GM23338 (cell line): ENCODE measurements at regions not wholly inside any gene's neighbourhood (a gene's known extent, or its start where the extent isn't known, plus 50 kb on each side); places are given as distances from the start of the nearest gene placed in this dataset.
A peak's percentile ranks its signal among the peaks of the same experiment; 100 is the strongest.
"Not testable (repeated sequence)": the region's sequence is repeated elsewhere in the genome, so short reads cannot be mapped to it uniquely, and the experiment has no call there.

Experiments used
- CREB1 ChIP-seq: fragments of 250-450 bp; sonication (Bioruptor Pico); IDR thresholded peaks from 2 replicates; pipeline ENCODE4 v1.5.0; 2020; ENCODE audit warnings: low read depth, mild to moderate bottlenecking, moderate library complexity
- TF ChIP-seq, protein P1 (sequence below), 2 experiments: fragments of 200-600 bp in 1 of 2; sonication (generic) in 1 of 2; conservative IDR thresholded peaks; 2 replicates each; pipeline versions ENCODE4 v1.5.1 to v1.6.1; 2016 to 2017; ENCODE audit warnings: antibody characterized with exemption in 2 of 2, low read depth in 2 of 2, mild to moderate bottlenecking in 2 of 2, moderate library complexity in 1 of 2

- TF ChIP-seq, protein P1, sequence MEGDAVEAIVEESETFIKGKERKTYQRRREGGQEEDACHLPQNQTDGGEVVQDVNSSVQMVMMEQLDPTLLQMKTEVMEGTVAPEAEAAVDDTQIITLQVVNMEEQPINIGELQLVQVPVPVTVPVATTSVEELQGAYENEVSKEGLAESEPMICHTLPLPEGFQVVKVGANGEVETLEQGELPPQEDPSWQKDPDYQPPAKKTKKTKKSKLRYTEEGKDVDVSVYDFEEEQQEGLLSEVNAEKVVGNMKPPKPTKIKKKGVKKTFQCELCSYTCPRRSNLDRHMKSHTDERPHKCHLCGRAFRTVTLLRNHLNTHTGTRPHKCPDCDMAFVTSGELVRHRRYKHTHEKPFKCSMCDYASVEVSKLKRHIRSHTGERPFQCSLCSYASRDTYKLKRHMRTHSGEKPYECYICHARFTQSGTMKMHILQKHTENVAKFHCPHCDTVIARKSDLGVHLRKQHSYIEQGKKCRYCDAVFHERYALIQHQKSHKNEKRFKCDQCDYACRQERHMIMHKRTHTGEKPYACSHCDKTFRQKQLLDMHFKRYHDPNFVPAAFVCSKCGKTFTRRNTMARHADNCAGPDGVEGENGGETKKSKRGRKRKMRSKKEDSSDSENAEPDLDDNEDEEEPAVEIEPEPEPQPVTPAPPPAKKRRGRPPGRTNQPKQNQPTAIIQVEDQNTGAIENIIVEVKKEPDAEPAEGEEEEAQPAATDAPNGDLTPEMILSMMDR (conservative IDR thresholded peaks at IDR 0.05; ENCODE audit: low read depth in 2 of 2): peak in 1 of 2 experiments; percentile 61; a peak in 2 of 4 replicates
- TF ChIP-seq CREB1 (CRISPR knock-in tag): not testable (repeated sequence)
Measured at GRCh38 chr12:131224226-131225065, 270.7 kb downstream of the ADGRD1 start.
